GM13976 (cell line): ENCODE measurements at regions not wholly inside any gene's neighbourhood (a gene's known extent, or its start where the extent isn't known, plus 50 kb on each side); places are given as distances from the start of the nearest gene placed in this dataset.

Experiments used
- DNase-seq: peaks from one replicate; pipeline ENCODE4 v3.0.0; 2012; ENCODE audit warnings: low spot score
- in situ Hi-C: fragments of 300-500 bp; cut with MboI; formaldehyde crosslinking; loops from one replicate; pipeline ENCODE4 v1.12.0; 2022; ENCODE audit warnings: low sequenced_read_pairs, mixed read lengths, inconsistent platforms; ENCODE audit not compliant: unreplicated experiment
- TF ChIP-seq, protein P1 (sequence below): IDR thresholded peaks from 2 replicates; pipeline ENCODE4 v1.5.1; 2012; ENCODE audit warnings: borderline replicate concordance, mild to moderate bottlenecking; ENCODE audit not compliant: insufficient read depth; ENCODE audit errors: extremely low read depth, missing control alignments, control extremely low read depth

DNA sequence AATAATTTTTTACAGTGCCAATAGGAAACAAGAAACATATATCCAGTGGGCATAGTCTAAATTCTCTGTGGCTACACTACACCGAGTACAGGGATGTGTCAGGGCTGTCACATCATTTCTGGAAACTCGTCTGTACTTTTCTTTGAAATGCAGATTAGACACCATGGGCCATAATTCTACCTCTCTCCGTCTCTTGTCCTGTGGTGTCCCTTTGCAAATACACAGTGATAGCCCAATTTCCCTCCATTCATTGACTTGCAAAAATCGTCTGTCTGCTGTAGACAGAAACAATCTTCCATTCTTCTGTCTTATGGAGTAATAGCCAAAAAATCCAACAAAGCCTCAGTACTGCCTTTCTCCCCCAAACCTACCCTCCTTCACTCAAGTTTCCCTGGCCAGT lies 487.1 kb upstream of the ANO3 start:
- DNase-seq: no peak
- TF ChIP-seq, protein P1, sequence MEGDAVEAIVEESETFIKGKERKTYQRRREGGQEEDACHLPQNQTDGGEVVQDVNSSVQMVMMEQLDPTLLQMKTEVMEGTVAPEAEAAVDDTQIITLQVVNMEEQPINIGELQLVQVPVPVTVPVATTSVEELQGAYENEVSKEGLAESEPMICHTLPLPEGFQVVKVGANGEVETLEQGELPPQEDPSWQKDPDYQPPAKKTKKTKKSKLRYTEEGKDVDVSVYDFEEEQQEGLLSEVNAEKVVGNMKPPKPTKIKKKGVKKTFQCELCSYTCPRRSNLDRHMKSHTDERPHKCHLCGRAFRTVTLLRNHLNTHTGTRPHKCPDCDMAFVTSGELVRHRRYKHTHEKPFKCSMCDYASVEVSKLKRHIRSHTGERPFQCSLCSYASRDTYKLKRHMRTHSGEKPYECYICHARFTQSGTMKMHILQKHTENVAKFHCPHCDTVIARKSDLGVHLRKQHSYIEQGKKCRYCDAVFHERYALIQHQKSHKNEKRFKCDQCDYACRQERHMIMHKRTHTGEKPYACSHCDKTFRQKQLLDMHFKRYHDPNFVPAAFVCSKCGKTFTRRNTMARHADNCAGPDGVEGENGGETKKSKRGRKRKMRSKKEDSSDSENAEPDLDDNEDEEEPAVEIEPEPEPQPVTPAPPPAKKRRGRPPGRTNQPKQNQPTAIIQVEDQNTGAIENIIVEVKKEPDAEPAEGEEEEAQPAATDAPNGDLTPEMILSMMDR: no peak
- in situ Hi-C loops: no loop called here

DNA sequence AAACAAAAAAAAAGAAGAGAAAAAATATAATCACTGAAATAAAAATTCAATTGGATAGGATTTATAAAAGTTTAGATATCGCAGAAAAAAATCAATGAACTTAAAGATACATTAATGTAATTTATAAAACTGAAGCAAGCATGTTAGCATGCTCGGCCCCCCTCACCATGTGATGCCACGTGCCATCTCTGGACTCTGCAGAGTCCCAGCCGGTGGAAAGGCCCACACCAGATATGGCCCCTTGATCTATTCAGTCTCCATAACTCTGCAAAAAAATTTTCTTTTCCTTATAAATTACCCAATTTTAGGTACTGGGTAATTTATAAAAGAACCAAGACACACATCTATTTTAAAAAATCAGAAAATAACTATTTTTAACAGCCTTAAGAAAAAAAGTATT lies 476.0 kb upstream of the ANO3 start:
- TF ChIP-seq, protein P1: no peak
- in situ Hi-C loops: no loop called here
- no peak for DNase-seq

DNA sequence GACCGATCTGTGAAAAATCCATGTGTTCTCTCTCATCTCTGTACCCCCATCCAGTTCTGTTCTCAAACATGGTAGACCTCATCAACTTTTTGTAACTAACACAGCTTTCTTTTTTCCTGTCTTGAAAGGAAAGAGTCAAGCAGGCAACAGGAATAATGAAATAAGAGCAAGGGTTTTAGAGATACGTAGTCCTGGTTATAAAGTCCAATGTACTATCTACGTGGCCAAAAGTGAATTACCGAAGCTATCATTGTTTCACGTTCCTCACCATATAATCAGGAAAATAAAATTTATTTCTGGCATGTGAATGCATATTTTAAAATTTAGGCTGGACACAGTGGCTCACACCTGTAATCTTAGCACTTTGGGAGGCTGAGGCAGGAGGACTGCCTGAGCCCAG lies 472.2 kb upstream of the ANO3 start:
- in situ Hi-C loops: no loop called here

DNA sequence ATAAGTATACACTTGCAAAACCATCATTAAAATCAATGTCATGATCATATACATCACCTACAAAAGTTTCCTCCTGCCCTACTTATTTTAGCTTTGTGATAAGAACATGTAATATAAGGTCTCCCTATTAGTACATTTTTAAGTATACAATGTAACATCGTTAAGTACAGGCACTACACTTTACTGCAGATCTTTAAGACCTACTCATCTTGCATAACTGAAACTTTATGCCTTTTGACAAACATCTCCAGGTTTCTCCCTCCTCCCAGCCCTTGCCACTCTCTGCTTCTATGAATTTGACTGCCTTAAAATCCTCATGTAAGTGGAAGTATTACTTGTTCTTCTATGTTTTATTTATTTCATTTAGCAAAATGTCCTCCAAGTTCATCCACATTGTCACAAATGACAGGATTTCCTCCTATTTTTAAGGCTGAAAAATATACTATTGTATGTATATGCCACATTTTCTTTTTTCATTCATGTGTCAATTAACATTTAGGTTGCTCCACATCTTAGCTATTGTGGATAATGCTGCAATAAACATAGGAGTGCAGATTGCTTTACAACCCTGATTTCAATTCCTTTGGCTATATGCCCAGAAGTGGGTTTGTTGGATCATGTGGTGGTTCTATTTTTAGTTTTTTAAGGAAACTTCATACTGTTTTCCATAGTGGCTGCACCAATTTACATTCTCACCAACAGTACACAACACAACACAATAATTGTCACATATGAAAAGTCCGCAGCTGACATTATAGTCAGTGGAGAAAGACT lies 471.1 kb upstream of the ANO3 start:
- DNase-seq: no peak
- in situ Hi-C loops: no loop called here
- TF ChIP-seq, protein P1: no peak

More for the DNA sequence above, 472.2 kb upstream of the ANO3 start:
- DNase-seq: no peak
- TF ChIP-seq, protein P1: no peak

DNA sequence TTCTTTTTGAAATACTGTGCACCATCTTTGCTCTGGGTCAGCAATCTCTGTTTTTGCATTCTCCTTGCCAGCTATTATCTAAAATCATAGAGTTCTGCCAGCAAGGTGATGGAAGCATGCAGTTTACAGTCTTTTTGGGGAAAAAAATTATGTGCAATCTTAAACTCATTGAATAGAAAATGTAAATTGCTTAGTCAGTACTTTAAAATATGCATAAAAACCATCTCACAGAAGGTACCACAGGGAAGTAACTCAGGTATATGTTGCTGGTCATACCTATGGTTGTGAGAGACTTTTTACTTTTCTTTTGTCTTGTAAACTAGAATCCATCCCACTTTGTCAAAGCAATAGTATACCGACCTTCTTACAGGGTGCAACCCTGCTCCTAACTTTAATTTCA lies 469.8 kb upstream of the ANO3 start:
- in situ Hi-C loops: no loop called here
- DNase-seq: no peak
- TF ChIP-seq, protein P1: no peak

DNA sequence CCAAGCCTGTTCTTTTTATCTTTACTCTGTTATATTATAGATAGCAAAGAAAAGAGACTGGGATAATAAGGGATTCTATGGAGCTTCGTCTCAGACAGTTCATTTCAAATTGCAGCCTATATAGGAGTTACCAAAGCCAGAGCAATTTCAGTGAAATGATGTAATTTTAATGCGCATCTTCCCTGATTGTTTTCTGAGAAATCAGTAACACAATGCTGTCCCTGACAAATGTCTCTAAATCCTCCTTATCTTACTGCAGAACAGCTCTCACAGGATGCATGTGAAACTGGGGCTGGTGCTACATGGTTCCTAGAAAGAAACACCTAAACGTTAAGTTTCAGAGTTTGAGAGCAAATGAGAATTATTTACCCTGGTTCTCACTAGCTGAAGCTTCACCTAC lies 467.9 kb upstream of the ANO3 start:
- no peak for DNase-seq
- TF ChIP-seq, protein P1: no peak
- in situ Hi-C loops: no loop called here
